IMR-90 (cell line): ENCODE measurements at regions not wholly inside any gene's neighbourhood (a gene's known extent, or its start where the extent isn't known, plus 50 kb on each side); places are given as distances from the start of the nearest gene placed in this dataset.

ENCODE experiments used
- ATAC-seq: fragments of 200-7000 bp; cut with Tn5 transposase; 2 replicates; pipeline ENCODE4 v1.9.1; 2020; ENCODE audit warnings: low read depth, mild to moderate bottlenecking, moderate library complexity
- BruUV-seq: library from RNA; stranded (reverse); fragments of 400-500 nt; replicated peaks from 2 replicates; lab custom pipeline; 2021; lab: Mats Ljungman, UMichigan
- CTCF ChIA-PET: fragments of 300-600 bp; formaldehyde crosslinking; extraction: SDS; loops from one replicate; lab custom pipeline; 2021; ENCODE audit warnings: antibody characterized with exemption; lab: Yijun Ruan, JAX
- POLR2A ChIA-PET: fragments of 300-600 bp; sonication (Branson Sonifier 250); formaldehyde crosslinking; loops from one replicate; lab custom pipeline; 2022; ENCODE audit warnings: antibody characterized with exemption; ENCODE audit not compliant: unreplicated experiment; lab: Charles Lee
- DNase-seq: peaks from one replicate; pipeline ENCODE4 v3.0.0; 2013
- H2AFZ ChIP-seq: replicated peaks from 2 replicates; pipeline ENCODE3; 2013; ENCODE audit warnings: low read length, mild to moderate bottlenecking; ENCODE audit not compliant: poor library complexity
- H2AK5ac ChIP-seq: 2 replicates; pipeline ENCODE4 v1.6.1; 2013; ENCODE audit warnings: low read depth, low read length, inconsistent platforms
- H2AK9ac ChIP-seq: replicated peaks from 2 replicates; pipeline ENCODE3; 2013; ENCODE audit warnings: mild to moderate bottlenecking, low read depth, low read length, moderate library complexity; ENCODE audit not compliant: poor library complexity
- H2BK120ac ChIP-seq: 2 replicates; pipeline ENCODE4 v1.6.1; 2013; ENCODE audit warnings: low read depth, low read length, inconsistent platforms
- H2BK15ac ChIP-seq: 3 replicates; pipeline ENCODE4 v1.6.1; 2013; ENCODE audit warnings: low read depth, low read length, inconsistent platforms
- H2BK20ac ChIP-seq: 2 replicates; pipeline ENCODE4 v1.6.1; 2013; ENCODE audit warnings: low read depth, mild to moderate bottlenecking, inconsistent platforms, low read length, moderate library complexity
- H2BK5ac ChIP-seq: 2 replicates; pipeline ENCODE4 v1.6.1; 2013; ENCODE audit warnings: mild to moderate bottlenecking, low read depth, low read length, inconsistent platforms; ENCODE audit not compliant: poor library complexity, severe bottlenecking
- H3K14ac ChIP-seq: replicated peaks from 2 replicates; pipeline ENCODE4 v1.6.1; 2013; ENCODE audit warnings: low read depth, low read length, inconsistent platforms
- H3K18ac ChIP-seq: 2 replicates; pipeline ENCODE4 v1.6.1; 2013; ENCODE audit warnings: low read depth, low read length, control low read depth
- H3K23ac ChIP-seq: 2 replicates; pipeline ENCODE4 v1.6.1; 2013; ENCODE audit warnings: low read depth, low read length, inconsistent platforms
- H3K27ac ChIP-seq: 2 replicates; pipeline ENCODE4 v1.5.1; 2013; ENCODE audit warnings: mild to moderate bottlenecking, control low read depth, low read length; ENCODE audit not compliant: insufficient read depth
- H3K27me3 ChIP-seq: 2 replicates; pipeline ENCODE4 v1.6.1; 2013; ENCODE audit warnings: low read length; ENCODE audit not compliant: control insufficient read depth, insufficient read depth
- H3K36me3 ChIP-seq: 2 replicates; pipeline ENCODE4 v1.6.1; 2013; ENCODE audit warnings: low read length, mixed read lengths; ENCODE audit not compliant: control insufficient read depth, insufficient read depth
- H3K4ac ChIP-seq: 2 replicates; pipeline ENCODE4 v1.6.1; 2013; ENCODE audit warnings: low read depth, low read length, inconsistent platforms
- H3K4me1 ChIP-seq: 2 replicates; pipeline ENCODE4 v1.6.1; 2013; ENCODE audit warnings: low read length, mixed read lengths; ENCODE audit not compliant: control insufficient read depth, insufficient read depth
- H3K4me2 ChIP-seq: 2 replicates; pipeline ENCODE4 v1.6.1; 2013; ENCODE audit warnings: low read depth, mild to moderate bottlenecking, control low read depth, low read length, moderate library complexity
- H3K4me3 ChIP-seq: 2 replicates; pipeline ENCODE4 v1.5.1; 2013; ENCODE audit warnings: low read depth, mild to moderate bottlenecking, control low read depth, low read length, moderate library complexity; ENCODE audit not compliant: insufficient read depth
- H3K56ac ChIP-seq: 2 replicates; pipeline ENCODE4 v1.6.1; 2013; ENCODE audit warnings: low read length, inconsistent platforms; ENCODE audit not compliant: insufficient read depth; ENCODE audit errors: extremely low read depth
- H3K79me1 ChIP-seq, 2 experiments: 2 replicates each; pipeline ENCODE4 v1.6.1; 2013; ENCODE audit warnings: low read length in 2 of 2, inconsistent platforms in 1 of 2, low read depth in 1 of 2
- H3K9ac ChIP-seq: 2 replicates; pipeline ENCODE4 v1.6.1; 2013; ENCODE audit warnings: low read depth, low read length, control low read depth
- H3K9me1 ChIP-seq: 2 replicates; pipeline ENCODE4 v1.6.1; 2013; ENCODE audit warnings: low read length, inconsistent platforms; ENCODE audit not compliant: insufficient read depth
- H3K9me3 ChIP-seq: 2 replicates; pipeline ENCODE4 v1.6.1; 2013; ENCODE audit warnings: low read length; ENCODE audit not compliant: control insufficient read depth, insufficient read depth
- H4K20me1 ChIP-seq: 2 replicates; pipeline ENCODE4 v1.6.1; 2013; ENCODE audit warnings: low read length, inconsistent platforms; ENCODE audit not compliant: insufficient read depth
- H4K5ac ChIP-seq: 2 replicates; pipeline ENCODE4 v1.6.1; 2013; ENCODE audit warnings: mild to moderate bottlenecking, low read depth, low read length, control low read depth
- H4K8ac ChIP-seq, 2 experiments: 2 replicates each; pipeline ENCODE4 v1.6.1; 2013; ENCODE audit warnings: low read depth in 2 of 2, low read length in 2 of 2, control low read depth in 1 of 2, inconsistent platforms in 1 of 2
- H4K91ac ChIP-seq: 2 replicates; pipeline ENCODE4 v1.6.1; 2013; ENCODE audit warnings: low read depth, low read length, inconsistent platforms; ENCODE audit not compliant: insufficient read depth
- BHLHE40 ChIP-seq: fragments of 150-350 bp; IDR thresholded peaks from 2 replicates; pipeline ENCODE4 v1.6.1; 2016; ENCODE audit warnings: mild to moderate bottlenecking, low read depth, low read length
- CEBPB ChIP-seq: IDR thresholded peaks from 2 replicates; pipeline ENCODE4 v1.6.1; 2012; ENCODE audit warnings: low read depth, low read length, improper control_type of control experiment
- CHD1 ChIP-seq: IDR thresholded peaks from 2 replicates; pipeline ENCODE4 v1.6.1; 2012; ENCODE audit warnings: low read depth, low read length, improper control_type of control experiment
- FOS ChIP-seq: fragments of 150-350 bp; IDR thresholded peaks from 2 replicates; pipeline ENCODE4 v1.6.1; 2016; ENCODE audit warnings: low read depth, low read length
- MAFK ChIP-seq: IDR thresholded peaks from 2 replicates; pipeline ENCODE4 v1.6.1; 2012; ENCODE audit warnings: low read depth, low read length, improper control_type of control experiment
- MAZ ChIP-seq: IDR thresholded peaks from 2 replicates; pipeline ENCODE4 v1.6.1; 2012; ENCODE audit warnings: low read depth, mild to moderate bottlenecking, low read length, improper control_type of control experiment, moderate library complexity, borderline replicate concordance
- MXI1 ChIP-seq: IDR thresholded peaks from 2 replicates; pipeline ENCODE4 v1.6.1; 2012; ENCODE audit warnings: low read depth, mild to moderate bottlenecking, low read length, moderate library complexity, borderline replicate concordance
- NFE2L2 ChIP-seq: fragments of 150-350 bp; IDR thresholded peaks from 2 replicates; pipeline ENCODE4 v1.6.1; 2016; ENCODE audit warnings: low read depth, mild to moderate bottlenecking, low read length
- POLR2A ChIP-seq: IDR thresholded peaks from 2 replicates; pipeline ENCODE4 v1.6.1; 2012; ENCODE audit warnings: mild to moderate bottlenecking, low read depth, low read length
- RAD21 ChIP-seq: IDR thresholded peaks from 2 replicates; pipeline ENCODE4 v1.6.1; 2012; ENCODE audit warnings: low read length, improper control_type of control experiment
- RCOR1 ChIP-seq: IDR thresholded peaks from 2 replicates; pipeline ENCODE4 v1.6.1; 2012; ENCODE audit warnings: mild to moderate bottlenecking, low read length, improper control_type of control experiment; ENCODE audit not compliant: insufficient replicate concordance
- RFX5 ChIP-seq: IDR thresholded peaks from 2 replicates; pipeline ENCODE4 v1.8.0; 2012; ENCODE audit warnings: low read depth, mild to moderate bottlenecking, low read length, moderate library complexity
- SMC3 ChIP-seq: fragments of 150-350 bp; IDR thresholded peaks from 2 replicates; pipeline ENCODE4 v1.6.1; 2016; ENCODE audit warnings: low read depth, mild to moderate bottlenecking, antibody characterized with exemption, low read length, moderate library complexity
- whole genome bisulfite sequencing, 2 experiments: methylation state at CpG; one replicate each; pipeline versions ENCODE4 v1.1.5 to v1.1.7; 2013; ENCODE audit warnings: missing lambda C conversion rate in 2 of 2; ENCODE audit not compliant: insufficient read length in 1 of 2; ENCODE audit errors: extremely low coverage in 2 of 2; 5-methylcytosine and 5-hydroxymethylcytosine counted together
- dilution Hi-C: fragments of 300-500 bp; cut with HindIII; formaldehyde crosslinking; loops from one replicate; pipeline ENCODE4 v1.14.3; 2018; ENCODE audit warnings: low sequenced_read_pairs; ENCODE audit not compliant: unreplicated experiment
- in situ Hi-C: fragments of 300-500 bp; cut with MboI; formaldehyde crosslinking; loops from 3 replicates; pipeline ENCODE4 v1.14.3; 2019; ENCODE audit warnings: low sequenced_read_pairs, inconsistent platforms, mixed read lengths
- intact Hi-C: fragments of 100-400 bp; cut with micrococcal nuclease; formaldehyde crosslinking; loops from 2 replicates; pipeline ENCODE4 v1.10.0; 2022
- TF ChIP-seq, protein P1 (sequence below): fragments of 150-350 bp; IDR thresholded peaks from 2 replicates; pipeline ENCODE4 v1.6.1; 2016; ENCODE audit warnings: low read depth, mild to moderate bottlenecking, low read length, moderate library complexity, borderline replicate concordance
- TF ChIP-seq, protein P2 (sequence below): conservative IDR thresholded peaks from 2 replicates; pipeline ENCODE4 v1.5.1; 2012; ENCODE audit warnings: mild to moderate bottlenecking, low read depth, low read length, improper control_type of control experiment
- TF ChIP-seq, protein P3 (sequence below): fragments of 150-350 bp; IDR thresholded peaks from 2 replicates; pipeline ENCODE4 v1.6.1; 2017; ENCODE audit warnings: mild to moderate bottlenecking, antibody characterized with exemption, low read length, low read depth

DNA sequence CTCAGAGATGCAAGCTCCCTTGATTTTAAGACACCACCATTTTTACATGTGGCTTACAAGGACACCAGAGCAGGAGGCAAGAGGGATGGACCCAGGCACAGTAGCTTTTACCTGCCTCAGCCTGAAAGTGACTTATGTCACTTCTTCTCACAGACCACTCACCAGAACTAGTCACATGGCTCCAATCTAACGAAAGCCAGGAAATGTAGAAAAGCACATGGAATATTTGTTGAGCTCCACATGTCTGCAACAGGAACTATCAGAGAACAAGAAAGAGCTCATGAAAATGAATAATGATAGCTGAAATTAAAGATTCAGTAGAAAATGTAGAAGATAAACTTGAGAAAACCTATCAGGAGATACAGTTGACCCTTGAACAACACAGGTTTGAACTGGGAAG, 69.4 kb downstream of the ZNF648 start:
- Histone ChIP-seq H2AFZ (no peak overlapping the region), H3K56ac (no peak overlapping the region), H3K4me1 (no peaks in the 10 kb centered on the region), H4K5ac (no peak overlapping the region), H4K20me1 (no peaks in the 10 kb centered on the region), H3K79me1 (no peaks in the 10 kb centered on the region), H3K4me2 (no peak overlapping the region), H2BK15ac (no peak overlapping the region), H4K91ac (no peak overlapping the region), H2AK9ac (no peak overlapping the region), H2BK120ac (no peak overlapping the region), H3K4ac (no peak overlapping the region), H3K36me3 (no peaks in the 10 kb centered on the region), H3K27ac (no peak overlapping the region), H3K9ac (no peak overlapping the region), H2AK5ac (no peak overlapping the region), H3K14ac (no peak overlapping the region), H3K9me3 (peaks cover 9% of the 10 kb centered on the region), H3K4me3 (no peak overlapping the region), H3K9me1 (no peaks in the 10 kb centered on the region), H2BK5ac (no peak overlapping the region), H3K23ac (no peak overlapping the region), H4K8ac (no peak overlapping the region), H2BK20ac (no peak overlapping the region), H3K18ac (no peak overlapping the region), H3K27me3 (no peaks in the 10 kb centered on the region)
- in situ Hi-C loops = no loop called here
- POLR2A ChIA-PET = no interaction called here
- CTCF ChIA-PET = no interaction called here
- no TSS peak for BruUV-seq
- no CpG with 5 or more reads among the region's 1 CpG for WGBS, 2 experiments
- intact Hi-C loops = no loop called here
- TF ChIP-seq, protein P1, sequence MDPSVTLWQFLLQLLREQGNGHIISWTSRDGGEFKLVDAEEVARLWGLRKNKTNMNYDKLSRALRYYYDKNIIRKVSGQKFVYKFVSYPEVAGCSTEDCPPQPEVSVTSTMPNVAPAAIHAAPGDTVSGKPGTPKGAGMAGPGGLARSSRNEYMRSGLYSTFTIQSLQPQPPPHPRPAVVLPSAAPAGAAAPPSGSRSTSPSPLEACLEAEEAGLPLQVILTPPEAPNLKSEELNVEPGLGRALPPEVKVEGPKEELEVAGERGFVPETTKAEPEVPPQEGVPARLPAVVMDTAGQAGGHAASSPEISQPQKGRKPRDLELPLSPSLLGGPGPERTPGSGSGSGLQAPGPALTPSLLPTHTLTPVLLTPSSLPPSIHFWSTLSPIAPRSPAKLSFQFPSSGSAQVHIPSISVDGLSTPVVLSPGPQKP = no peak
- TF ChIP-seq RAD21 = no peak
- TF ChIP-seq BHLHE40 = no peak
- no peak for TF ChIP-seq CHD1
- TF ChIP-seq, protein P2, sequence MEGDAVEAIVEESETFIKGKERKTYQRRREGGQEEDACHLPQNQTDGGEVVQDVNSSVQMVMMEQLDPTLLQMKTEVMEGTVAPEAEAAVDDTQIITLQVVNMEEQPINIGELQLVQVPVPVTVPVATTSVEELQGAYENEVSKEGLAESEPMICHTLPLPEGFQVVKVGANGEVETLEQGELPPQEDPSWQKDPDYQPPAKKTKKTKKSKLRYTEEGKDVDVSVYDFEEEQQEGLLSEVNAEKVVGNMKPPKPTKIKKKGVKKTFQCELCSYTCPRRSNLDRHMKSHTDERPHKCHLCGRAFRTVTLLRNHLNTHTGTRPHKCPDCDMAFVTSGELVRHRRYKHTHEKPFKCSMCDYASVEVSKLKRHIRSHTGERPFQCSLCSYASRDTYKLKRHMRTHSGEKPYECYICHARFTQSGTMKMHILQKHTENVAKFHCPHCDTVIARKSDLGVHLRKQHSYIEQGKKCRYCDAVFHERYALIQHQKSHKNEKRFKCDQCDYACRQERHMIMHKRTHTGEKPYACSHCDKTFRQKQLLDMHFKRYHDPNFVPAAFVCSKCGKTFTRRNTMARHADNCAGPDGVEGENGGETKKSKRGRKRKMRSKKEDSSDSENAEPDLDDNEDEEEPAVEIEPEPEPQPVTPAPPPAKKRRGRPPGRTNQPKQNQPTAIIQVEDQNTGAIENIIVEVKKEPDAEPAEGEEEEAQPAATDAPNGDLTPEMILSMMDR = no peak
- no peak for TF ChIP-seq RCOR1
- no peak for TF ChIP-seq MXI1
- no peak for TF ChIP-seq NFE2L2
- no peak for TF ChIP-seq MAZ
- TF ChIP-seq, protein P3, sequence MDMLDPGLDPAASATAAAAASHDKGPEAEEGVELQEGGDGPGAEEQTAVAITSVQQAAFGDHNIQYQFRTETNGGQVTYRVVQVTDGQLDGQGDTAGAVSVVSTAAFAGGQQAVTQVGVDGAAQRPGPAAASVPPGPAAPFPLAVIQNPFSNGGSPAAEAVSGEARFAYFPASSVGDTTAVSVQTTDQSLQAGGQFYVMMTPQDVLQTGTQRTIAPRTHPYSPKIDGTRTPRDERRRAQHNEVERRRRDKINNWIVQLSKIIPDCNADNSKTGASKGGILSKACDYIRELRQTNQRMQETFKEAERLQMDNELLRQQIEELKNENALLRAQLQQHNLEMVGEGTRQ = no peak
- no peak for TF ChIP-seq CEBPB
- no peak for TF ChIP-seq RFX5
- no peak for TF ChIP-seq POLR2A
- TF ChIP-seq SMC3 = no peak
- no peak for TF ChIP-seq MAFK
- TF ChIP-seq FOS = no peak
- DNase-seq (no peak), ATAC-seq (no peak)
- dilution Hi-C loops = no loop called here
